Mammary epithelial cell (primary cell): ENCODE measurements at regions not wholly inside any gene's neighbourhood (a gene's known extent, or its start where the extent isn't known, plus 50 kb on each side); places are given as distances from the start of the nearest gene placed in this dataset.

ENCODE experiments used
- EZH2 ChIP-seq: IDR thresholded peaks from 2 replicates; pipeline ENCODE4 v1.6.1; 2012; ENCODE audit warnings: low read length, inconsistent platforms, borderline replicate concordance
- TF ChIP-seq, protein P1 (sequence below), 2 donors: IDR thresholded peaks in 1 of 2; conservative IDR thresholded peaks in 1 of 2; 2 replicates each; pipeline ENCODE4 v1.5.1; 2011 to 2012; ENCODE audit warnings: inconsistent platforms in 2 of 2, low read length in 2 of 2, mild to moderate bottlenecking in 2 of 2, control low read depth in 1 of 2, low read depth in 1 of 2; ENCODE audit not compliant: insufficient read depth in 1 of 2; ENCODE audit errors: extremely low read depth in 1 of 2

DNA sequence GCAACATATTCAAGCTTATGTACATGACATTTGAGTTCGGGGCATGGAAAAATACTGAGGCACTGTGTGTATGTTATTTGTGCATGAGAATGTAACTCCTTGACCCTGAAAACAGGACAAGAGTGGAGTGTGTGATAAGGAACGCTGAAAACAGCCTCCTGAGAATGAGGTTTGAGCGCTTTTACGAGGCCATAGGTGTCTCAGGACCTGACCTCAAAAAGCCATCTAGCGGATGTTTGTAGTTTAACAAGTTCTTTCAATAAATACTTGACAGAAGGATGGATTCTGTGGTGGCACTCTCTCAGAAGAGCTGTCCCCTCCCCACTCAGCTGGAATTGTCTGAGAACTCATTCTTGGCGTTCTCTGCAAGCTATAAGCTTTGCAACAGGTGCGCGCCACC is 350.5 kb upstream of the TMTC1 start:
- TF ChIP-seq, protein P1, sequence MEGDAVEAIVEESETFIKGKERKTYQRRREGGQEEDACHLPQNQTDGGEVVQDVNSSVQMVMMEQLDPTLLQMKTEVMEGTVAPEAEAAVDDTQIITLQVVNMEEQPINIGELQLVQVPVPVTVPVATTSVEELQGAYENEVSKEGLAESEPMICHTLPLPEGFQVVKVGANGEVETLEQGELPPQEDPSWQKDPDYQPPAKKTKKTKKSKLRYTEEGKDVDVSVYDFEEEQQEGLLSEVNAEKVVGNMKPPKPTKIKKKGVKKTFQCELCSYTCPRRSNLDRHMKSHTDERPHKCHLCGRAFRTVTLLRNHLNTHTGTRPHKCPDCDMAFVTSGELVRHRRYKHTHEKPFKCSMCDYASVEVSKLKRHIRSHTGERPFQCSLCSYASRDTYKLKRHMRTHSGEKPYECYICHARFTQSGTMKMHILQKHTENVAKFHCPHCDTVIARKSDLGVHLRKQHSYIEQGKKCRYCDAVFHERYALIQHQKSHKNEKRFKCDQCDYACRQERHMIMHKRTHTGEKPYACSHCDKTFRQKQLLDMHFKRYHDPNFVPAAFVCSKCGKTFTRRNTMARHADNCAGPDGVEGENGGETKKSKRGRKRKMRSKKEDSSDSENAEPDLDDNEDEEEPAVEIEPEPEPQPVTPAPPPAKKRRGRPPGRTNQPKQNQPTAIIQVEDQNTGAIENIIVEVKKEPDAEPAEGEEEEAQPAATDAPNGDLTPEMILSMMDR (conservative IDR thresholded peaks at IDR 0.05 in 1 of 2, IDR thresholded peaks at IDR 0.05 in 1 of 2; ENCODE audit: extremely low read depth in 1 of 2, insufficient read depth in 1 of 2, low read depth in 1 of 2, low read length in 2 of 2), result no peak
- TF ChIP-seq EZH2, result no peak
